ENCODE measurements at regions not wholly inside any gene's neighbourhood (a gene's known extent, or its start where the extent isn't known, plus 50 kb on each side); places are given as distances from the start of the nearest gene placed in this dataset.
"Not testable (repeated sequence)": the region's sequence is repeated elsewhere in the genome, so short reads cannot be mapped to it uniquely, and the experiment has no call there.

GRCh38 chr14:42508209-42508946 lies 901.7 kb downstream of the LRFN5 start:
- ATAC-seq (no peak), DNase-seq (no peak)

DNA sequence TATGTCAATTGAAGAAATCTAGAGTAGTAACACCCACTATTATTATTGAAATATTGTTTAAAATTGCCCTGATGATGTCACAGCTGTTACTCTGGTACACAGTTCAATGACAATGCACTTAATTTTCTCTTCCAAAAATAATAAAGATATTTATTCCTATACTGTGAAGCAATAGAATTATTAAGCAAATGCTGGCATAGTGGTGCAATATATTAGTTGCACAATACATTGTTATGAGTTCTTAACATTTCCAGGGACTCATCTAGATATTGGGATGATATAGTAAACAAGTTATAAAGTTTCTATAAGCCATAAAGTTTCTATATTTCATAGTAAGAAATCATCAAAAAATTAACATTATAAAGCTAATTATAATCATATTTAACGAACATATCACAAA lies 897.8 kb downstream of the LRFN5 start:
- DNase-seq (no peak), ATAC-seq (no peak)

DNA sequence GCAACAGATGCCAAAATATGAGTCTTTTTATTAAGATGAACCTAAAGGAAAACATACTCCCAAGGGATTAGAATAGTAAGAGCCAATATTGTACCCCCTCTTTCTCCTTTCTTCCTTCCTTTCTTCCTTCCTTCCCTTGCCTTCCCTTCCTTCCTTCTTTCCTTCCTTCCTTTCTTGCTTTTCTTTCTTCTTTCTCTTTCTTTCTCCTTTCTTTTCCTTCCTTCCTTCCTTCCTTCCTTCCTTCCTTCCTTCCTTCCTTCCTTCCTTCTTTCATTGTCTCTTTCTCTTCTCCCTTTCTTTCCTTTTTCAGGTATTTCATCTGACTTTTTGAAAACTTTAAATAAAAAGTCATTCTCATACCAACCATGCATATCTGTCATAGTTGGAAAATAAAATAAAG lies 892.5 kb downstream of the LRFN5 start:
- ATAC-seq (no peak), DNase-seq (no peak)

DNA sequence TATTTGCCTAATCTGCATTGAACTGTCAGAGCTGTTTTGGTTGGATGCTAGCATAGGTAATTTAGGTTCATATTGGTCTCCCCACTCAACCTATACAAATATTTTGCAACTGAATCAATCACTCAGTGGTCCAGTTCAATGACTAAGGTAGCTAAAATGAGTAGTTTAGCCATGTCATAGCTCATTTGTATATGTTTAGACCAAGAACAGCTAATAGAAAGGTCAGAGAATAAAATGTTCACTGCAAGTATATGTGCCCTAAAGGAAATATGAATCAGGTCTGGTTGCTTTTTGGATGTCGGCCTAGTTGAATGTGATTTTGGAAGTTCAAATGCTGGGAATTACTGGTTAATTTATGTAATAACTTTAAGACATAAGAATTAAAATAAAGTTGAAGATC lies 883.9 kb downstream of the LRFN5 start:
- no peak for ATAC-seq
- no peak for DNase-seq

- DNase-seq: no peak
- ATAC-seq: no peak
Measured at GRCh38 chr14:42488965-42489364, 882.3 kb downstream of the LRFN5 start.

DNA sequence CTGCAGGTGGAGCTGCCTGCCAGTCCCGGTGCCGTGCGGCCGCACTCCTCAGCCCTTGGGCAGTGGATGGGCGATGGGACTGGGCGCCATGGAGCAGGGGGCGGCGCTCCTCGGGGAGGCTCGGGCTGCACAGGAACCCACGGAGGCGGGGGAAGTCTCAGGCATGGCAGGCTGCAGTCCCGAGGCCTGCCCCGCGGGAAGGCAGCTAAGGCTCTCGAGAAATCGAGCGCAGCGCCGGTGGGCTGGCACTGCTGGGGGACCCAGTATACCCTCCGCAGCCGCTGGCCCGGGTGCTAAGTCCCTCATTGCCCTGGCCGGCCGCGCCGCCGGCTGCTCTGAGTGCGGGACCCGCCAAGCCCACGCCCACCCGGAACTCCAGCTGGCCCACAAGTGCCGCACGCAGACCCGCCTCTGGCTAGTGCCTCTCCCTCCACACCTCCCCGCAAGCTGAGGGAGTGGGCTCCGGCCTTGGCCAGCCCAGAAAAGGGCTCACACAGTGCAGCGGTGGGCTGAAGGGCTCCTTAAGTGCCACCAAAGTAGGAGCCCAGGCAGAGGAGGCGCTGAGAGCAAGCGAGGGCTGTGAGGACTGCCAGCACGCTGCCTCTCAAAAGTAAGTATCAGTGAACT lies 875.8 kb downstream of the LRFN5 start:
- not testable (repeated sequence) for DNase-seq, ATAC-seq

DNA sequence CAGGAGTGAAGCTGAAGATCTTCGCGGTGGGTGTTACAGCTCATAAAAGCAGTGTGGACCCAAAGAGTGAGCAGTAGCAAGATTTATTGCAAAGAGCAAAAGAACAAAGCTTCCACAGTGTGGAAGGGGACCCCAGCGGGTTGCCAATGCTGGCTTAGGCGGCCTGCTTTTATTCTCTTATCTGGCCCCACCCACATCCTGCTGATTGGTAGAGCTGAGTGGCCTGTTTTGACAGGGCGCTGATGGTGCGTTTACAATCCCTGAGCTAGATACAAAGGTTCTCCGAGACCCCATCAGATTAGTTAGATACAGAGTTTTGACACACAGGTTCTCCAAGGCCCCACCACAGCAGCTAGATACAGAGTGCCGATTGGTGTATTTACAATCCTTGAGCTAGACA lies 875.0 kb downstream of the LRFN5 start:
- DNase-seq, ATAC-seq: not testable (repeated sequence)

GRCh38 chr14:42480255-42480654 lies 873.6 kb downstream of the LRFN5 start:
- DNase-seq (no peak), ATAC-seq (no peak)

DNA sequence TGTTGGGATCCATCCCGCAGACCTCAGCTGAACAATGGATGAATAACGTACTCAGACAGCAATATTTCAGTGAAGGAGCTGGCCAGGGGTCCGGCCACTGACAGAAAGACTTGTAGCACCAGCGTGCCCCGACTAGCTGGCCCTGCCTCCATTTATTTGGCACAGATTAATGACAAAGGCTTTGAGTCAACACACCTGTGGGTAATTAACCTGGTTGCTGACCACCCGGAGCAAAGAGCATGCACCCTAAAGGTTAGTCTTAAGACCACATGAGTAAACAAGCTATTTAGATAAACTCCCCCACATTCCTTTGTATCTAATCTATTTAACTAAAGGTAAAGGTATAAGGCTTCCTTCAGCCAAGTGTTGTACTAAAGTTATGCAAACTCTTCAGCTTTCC lies 868.6 kb downstream of the LRFN5 start:
- ATAC-seq: no peak
- DNase-seq: no peak

DNA sequence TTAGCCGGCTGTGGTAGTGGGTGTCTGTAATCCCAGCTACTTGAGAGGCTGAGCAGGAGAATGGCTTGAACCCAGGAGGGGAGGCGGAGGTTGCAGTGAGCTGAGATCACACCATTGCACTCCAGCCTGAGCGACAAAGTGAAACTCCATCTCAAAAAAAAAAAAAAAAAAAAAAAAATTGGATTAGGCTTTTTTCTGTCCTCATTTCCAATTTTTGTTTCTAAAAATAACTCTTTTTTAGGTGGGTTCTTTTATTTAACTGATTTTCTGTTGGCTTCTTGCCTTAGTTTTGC lies 863.7 kb downstream of the LRFN5 start:
- no peak for ATAC-seq
- no peak for DNase-seq

- ATAC-seq (no peak), DNase-seq (no peak)
Measured at GRCh38 chr14:42469637-42470426, 863.2 kb downstream of the LRFN5 start.

GRCh38 chr14:42460673-42461072 lies 854.0 kb downstream of the LRFN5 start:
- no peak for DNase-seq
- no peak for ATAC-seq

GRCh38 chr14:42459171-42459685 lies 852.6 kb downstream of the LRFN5 start:
- no peak for DNase-seq
- ATAC-seq: no peak

GRCh38 chr14:42441615-42442014 lies 834.9 kb downstream of the LRFN5 start:
- DNase-seq: no peak
- ATAC-seq: no peak

- ATAC-seq: no peak
Measured at GRCh38 chr14:42437809-42438208, 831.1 kb downstream of the LRFN5 start.

GRCh38 chr14:42429401-42429800 lies 822.7 kb downstream of the LRFN5 start:
- ATAC-seq (no peak), DNase-seq (no peak)

More at GRCh38 chr14:42437809-42438208, 831.1 kb downstream of the LRFN5 start:
- DNase-seq: no peak

GRCh38 chr14:42428996-42429395 lies 822.3 kb downstream of the LRFN5 start:
- DNase-seq (no peak), ATAC-seq (peak; percentile 28)

DNA sequence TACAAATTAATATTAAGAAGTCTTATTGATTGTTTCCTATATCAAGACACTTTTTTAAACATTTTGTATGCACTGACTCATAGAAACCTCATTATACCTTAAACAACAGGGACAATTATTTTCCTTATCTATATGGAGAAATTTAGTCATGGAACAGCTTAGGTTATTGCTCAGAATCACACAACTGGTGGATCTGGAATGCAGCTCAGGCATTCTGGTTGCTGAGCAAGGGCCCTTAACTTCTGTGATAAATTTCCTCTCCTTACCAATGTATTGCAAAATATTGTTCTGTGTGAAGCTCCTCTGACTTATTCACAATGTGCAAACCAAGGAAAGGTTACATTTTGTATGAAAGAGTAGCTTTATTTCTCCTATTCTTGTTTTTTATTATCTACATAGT lies 817.8 kb downstream of the LRFN5 start:
- no peak for DNase-seq
- ATAC-seq: no peak

DNA sequence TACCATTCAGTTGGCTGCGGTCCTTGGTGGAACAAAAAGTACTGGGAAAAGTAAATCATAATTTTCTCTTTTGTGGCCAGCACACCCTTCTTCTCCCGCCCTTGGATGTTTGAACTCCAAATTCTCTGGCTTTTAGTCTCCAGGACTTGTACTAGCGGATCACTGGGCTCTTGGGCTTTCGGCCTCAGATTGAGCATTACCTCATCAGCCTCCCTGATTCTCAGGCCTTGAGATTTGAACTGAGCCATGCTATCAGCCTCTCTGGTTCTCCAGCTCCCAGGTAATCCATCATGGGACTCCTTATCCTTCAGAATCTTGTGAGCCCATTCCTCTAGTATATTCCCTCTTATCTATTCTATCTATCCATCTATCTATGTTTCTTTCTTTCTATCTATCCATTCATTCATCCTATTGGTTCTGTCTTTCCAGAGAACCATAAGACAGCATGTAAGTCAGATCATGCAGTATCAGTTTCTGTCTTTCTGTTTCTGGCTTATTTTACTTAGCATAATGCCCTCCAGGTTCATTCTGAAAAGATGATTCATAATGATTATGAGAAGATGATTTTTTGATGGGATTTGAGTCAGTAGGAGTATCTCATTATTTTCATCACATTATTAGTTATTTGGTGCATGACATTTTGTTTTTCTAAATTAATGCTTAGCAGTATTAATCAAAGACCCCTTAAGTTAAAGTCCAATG lies 814.9 kb downstream of the LRFN5 start:
- no peak for DNase-seq
- ATAC-seq: no peak

- DNase-seq: no peak
- no peak for ATAC-seq
Measured at GRCh38 chr14:42420071-42420470, 813.4 kb downstream of the LRFN5 start.

- DNase-seq: no peak
- no peak for ATAC-seq
Measured at GRCh38 chr14:42407153-42407552, 800.5 kb downstream of the LRFN5 start.

DNA sequence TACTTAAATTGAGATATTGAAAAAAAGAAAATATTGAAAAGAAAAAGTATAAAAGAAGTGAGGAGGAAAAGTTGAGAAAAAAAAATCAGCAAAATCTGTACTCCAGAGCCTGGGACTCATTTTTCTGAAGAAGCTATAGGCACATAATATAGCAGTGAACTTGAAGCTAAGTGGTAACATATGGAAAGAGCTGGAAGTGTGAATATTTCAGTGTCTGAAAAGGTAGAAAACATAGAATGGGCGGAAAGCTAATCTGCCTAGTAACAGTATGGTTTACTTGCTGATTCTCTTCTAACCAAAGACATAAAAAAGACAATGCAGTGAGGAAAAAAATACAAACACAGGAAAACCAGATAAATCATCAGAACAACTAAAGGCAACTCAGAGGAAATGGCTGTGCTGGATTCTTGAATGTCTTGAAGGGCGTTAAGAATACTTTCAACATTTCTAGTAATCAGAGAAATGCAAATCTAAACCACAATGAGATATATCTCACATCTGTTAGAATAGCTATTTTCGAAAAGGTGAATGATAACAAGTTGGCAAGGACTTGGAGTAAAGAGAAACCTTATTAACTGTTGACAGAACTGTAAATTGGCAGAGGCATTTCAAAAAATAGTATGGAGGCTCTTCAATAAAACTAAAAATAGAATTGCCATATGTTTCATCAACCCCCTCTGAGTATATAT lies 784.6 kb downstream of the LRFN5 start:
- ATAC-seq: no peak

More for the DNA sequence above, 784.6 kb downstream of the LRFN5 start:
- no peak for DNase-seq
